OCI-LY7 (cell line): ENCODE measurements at regions not wholly inside any gene's neighbourhood (a gene's known extent, or its start where the extent isn't known, plus 50 kb on each side); places are given as distances from the start of the nearest gene placed in this dataset.

Experiments used
- EZH2phosphoT487 ChIP-seq: fragments of 200-600 bp; sonication (generic); IDR thresholded peaks from 2 replicates; pipeline ENCODE4 v1.6.1; 2018; ENCODE audit warnings: low read depth, borderline replicate concordance, mild to moderate bottlenecking, mixed run types, antibody characterized with exemption, low read length, moderate library complexity, mixed read lengths
- TF ChIP-seq, protein P1 (sequence below): fragments of 200-600 bp; sonication (generic); conservative IDR thresholded peaks from 2 replicates; pipeline ENCODE4 v1.5.1; 2014; ENCODE audit warnings: mild to moderate bottlenecking, antibody characterized with exemption, low read length, moderate library complexity, mixed read lengths

DNA sequence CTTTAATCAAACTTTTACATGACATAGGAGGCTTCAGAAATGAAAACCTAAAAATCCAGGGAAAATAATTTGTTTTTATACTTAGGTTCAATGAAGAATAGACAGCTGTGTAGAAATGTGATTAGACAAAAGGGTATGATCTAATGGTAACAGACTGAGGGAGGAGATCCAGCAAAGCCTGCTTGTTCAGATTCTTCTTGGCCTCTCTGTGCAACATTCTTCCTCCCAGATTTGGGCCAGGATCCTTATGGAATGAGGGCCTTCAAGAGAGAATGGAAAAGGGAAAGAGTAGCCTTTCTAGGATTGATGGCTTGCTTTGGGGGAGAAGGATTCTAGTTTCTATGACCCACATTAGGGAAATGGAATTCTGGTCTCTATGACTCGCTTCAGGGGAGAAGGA, 94.5 kb upstream of the G2E3 start:
- TF ChIP-seq, protein P1, sequence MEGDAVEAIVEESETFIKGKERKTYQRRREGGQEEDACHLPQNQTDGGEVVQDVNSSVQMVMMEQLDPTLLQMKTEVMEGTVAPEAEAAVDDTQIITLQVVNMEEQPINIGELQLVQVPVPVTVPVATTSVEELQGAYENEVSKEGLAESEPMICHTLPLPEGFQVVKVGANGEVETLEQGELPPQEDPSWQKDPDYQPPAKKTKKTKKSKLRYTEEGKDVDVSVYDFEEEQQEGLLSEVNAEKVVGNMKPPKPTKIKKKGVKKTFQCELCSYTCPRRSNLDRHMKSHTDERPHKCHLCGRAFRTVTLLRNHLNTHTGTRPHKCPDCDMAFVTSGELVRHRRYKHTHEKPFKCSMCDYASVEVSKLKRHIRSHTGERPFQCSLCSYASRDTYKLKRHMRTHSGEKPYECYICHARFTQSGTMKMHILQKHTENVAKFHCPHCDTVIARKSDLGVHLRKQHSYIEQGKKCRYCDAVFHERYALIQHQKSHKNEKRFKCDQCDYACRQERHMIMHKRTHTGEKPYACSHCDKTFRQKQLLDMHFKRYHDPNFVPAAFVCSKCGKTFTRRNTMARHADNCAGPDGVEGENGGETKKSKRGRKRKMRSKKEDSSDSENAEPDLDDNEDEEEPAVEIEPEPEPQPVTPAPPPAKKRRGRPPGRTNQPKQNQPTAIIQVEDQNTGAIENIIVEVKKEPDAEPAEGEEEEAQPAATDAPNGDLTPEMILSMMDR, result no peak
- no peak for TF ChIP-seq EZH2phosphoT487
